SJSA1 (cell line): ENCODE measurements at regions not wholly inside any gene's neighbourhood (a gene's known extent, or its start where the extent isn't known, plus 50 kb on each side); places are given as distances from the start of the nearest gene placed in this dataset.

Source experiments
- DNase-seq, 2 experiments: peaks; one replicate each; pipeline ENCODE4 v3.0.0-alpha.2; 2015 to 2020; ENCODE audit warnings: low spot score in 2 of 2, low read depth in 1 of 2
- H3K27ac ChIP-seq: fragments of 250-450 bp; sonication (Bioruptor Pico); 2 replicates; pipeline ENCODE4 v1.5.1; 2020; ENCODE audit warnings: mild to moderate bottlenecking, moderate library complexity
- H3K27me3 ChIP-seq: fragments of 250-450 bp; sonication (Bioruptor Pico); replicated peaks from 2 replicates; pipeline ENCODE4 v1.5.1; 2020; ENCODE audit warnings: mild to moderate bottlenecking, moderate library complexity
- H3K36me3 ChIP-seq: fragments of 250-450 bp; sonication (Bioruptor Pico); 2 replicates; pipeline ENCODE4 v1.5.1; 2020; ENCODE audit warnings: mild to moderate bottlenecking
- H3K4me1 ChIP-seq: fragments of 250-450 bp; sonication (Bioruptor Pico); replicated peaks from 2 replicates; pipeline ENCODE4 v1.6.1; 2021; ENCODE audit warnings: mild to moderate bottlenecking
- H3K4me3 ChIP-seq: fragments of 250-450 bp; sonication (Bioruptor Pico); 2 replicates; pipeline ENCODE4 v1.5.1; 2020; ENCODE audit warnings: mild to moderate bottlenecking
- H3K9me3 ChIP-seq: fragments of 250-450 bp; sonication (Bioruptor Pico); replicated peaks from 2 replicates; pipeline ENCODE4 v1.5.1; 2020; ENCODE audit warnings: mild to moderate bottlenecking

DNA sequence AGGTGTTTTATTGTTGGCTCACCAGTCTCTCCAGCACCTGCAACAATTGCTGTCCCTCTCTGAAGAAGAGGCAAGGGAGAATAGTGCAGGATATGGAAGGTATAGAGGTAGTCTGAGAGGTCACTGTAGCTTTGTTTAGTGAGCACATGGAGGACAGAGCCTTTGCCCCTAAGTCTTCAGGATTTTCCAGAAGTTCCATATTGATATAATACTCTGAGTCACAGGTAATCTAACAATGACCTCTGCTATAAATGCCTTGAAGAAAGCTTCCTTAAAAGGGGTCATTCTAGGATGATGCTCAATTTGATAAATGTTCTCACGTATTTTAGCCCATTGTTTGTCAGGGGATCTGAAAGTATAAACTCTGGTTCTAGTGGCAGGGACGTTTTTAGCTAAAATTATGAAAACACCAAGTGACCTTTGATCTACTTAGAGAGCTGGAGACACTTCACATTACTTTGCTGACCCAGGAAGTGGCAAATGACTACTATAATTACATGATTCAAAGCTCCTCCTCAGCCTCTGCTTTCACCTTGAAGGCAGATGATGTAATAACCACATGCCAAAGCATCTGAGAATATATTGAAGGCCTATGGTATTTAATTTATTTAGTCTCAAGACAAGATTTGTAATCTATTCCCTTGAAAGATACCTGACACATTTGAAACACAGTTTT, 366.9 kb upstream of the NUDT12 start:
- no peaks in the 10 kb centered on the region for H3K36me3 ChIP-seq
- no peak overlapping the region for H3K4me3 ChIP-seq
- no peak overlapping the region for H3K27ac ChIP-seq
- no peaks in the 10 kb centered on the region for H3K4me1 ChIP-seq
- H3K9me3 ChIP-seq: no peaks in the 10 kb centered on the region
- no peaks in the 10 kb centered on the region; the same call in 1 of the 2 replicates for H3K27me3 ChIP-seq
- DNase-seq: no peak

DNA sequence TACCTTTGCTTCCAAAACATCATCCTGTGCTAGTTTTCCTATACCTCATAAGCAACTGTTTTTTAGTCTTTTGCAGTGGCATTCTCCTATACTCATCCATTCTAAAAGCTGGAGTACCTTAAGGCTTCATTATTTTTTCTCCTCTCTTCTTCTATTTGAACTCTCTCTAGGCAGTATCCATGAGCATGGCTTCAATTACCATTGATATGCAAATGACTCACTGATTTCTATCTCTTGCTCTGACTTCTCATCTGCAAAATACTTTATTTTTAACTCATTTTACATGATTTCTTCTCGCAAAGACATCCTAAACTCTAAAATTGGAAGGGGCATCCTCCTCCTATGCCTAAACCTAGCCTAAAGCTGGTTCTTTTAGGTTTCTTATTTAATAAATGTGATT, 365.1 kb upstream of the NUDT12 start:
- Histone ChIP-seq H3K4me1 (no peaks in the 10 kb centered on the region), H3K27ac (no peak overlapping the region), H3K36me3 (no peaks in the 10 kb centered on the region), H3K4me3 (no peak overlapping the region), H3K9me3 (no peaks in the 10 kb centered on the region), H3K27me3 (no peaks in the 10 kb centered on the region; the same call in 1 of the 2 replicates)
- DNase-seq: no peak

DNA sequence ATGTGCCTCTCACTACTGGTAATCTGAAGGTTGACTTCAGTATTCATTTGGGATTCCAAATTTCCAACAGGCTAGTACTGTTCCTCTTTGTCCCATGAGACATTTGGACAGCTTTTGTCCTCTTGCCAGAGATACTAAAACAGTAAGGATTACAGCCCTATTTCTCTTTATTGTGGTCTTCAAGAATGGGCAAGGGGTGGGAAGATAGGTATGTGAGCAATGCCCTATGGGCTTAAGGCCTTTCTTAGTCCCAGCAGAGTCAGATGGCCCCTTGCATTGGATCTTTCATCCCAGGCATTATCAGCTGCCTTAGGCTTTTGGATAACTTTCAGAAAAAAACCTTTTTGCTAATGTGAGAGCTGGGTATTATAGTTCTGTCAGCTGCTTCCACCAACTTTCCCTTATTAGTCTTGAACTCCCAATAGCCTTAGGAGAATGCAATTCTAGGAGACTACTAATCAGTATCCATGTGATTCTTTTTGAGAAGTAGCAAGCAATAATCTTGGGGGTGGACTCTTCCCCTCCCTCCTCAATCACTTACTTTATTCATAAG, 361.1 kb upstream of the NUDT12 start:
- Histone ChIP-seq H3K4me1 (no peaks in the 10 kb centered on the region), H3K4me3 (no peak overlapping the region), H3K27ac (no peak overlapping the region), H3K9me3 (no peaks in the 10 kb centered on the region), H3K27me3 (no peaks in the 10 kb centered on the region; the same call in 1 of the 2 replicates), H3K36me3 (no peaks in the 10 kb centered on the region)
- DNase-seq: no peak

DNA sequence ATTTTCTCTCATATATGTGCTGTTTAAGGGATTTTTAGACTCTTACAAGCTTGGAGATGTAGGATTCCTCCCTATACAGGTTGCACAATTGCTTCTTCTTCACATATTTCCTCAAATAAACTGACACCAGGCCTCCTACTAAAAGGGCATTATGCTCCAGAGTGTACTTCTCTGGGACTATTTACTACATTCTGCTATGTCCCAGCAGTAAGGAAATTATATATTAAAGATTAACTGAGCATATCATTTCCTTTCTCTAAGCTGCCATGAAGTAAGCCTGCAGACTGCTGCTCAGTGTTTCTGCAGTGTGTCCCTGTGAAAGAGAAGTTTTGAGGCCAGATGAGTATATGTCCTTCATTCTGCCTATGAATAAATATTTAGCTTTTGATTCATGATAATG, 356.9 kb upstream of the NUDT12 start:
- no peaks in the 10 kb centered on the region for H3K9me3 ChIP-seq
- H3K36me3 ChIP-seq: no peaks in the 10 kb centered on the region
- H3K4me3 ChIP-seq: no peak overlapping the region
- no peak overlapping the region for H3K27ac ChIP-seq
- H3K27me3 ChIP-seq: no peaks in the 10 kb centered on the region
- no peaks in the 10 kb centered on the region for H3K4me1 ChIP-seq
- no peak for DNase-seq

DNA sequence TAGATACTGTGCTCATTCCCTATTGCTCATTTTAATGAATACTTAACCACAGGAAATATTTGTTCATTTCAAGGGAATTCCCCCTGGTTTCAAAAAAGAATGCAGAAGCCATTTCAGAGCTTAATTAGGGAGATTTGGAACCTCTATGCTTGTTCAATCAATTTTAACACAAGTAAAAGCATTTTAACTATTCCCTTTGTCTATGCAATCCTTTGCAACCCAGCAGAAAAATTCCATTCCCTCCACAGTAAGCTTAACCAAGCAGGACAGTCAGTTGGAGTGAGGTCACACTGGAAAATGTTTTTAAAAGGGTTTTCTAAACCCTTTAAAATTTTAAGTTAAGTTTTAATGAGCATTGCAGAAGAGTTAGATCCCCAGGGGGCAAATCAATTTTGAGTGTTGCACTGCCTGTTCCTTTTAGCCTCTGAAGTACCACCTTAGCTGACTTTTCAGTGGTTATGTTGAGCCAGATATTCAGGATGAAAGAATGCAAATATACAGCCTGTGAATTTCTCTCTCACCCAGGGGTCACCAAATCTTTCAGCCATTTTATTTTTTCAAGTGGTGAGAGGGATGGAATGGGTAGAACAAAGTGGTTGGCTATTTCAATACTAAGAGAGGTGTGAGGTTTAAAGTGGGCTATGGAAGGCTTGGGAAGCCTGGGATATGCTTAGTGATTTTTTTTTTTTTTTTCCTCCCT, 356.2 kb upstream of the NUDT12 start:
- H3K4me1 ChIP-seq: no peaks in the 10 kb centered on the region
- no peaks in the 10 kb centered on the region for H3K36me3 ChIP-seq
- H3K9me3 ChIP-seq: no peaks in the 10 kb centered on the region
- no peak overlapping the region for H3K4me3 ChIP-seq
- no peaks in the 10 kb centered on the region for H3K27me3 ChIP-seq
- no peak overlapping the region for H3K27ac ChIP-seq
- DNase-seq: no peak

DNA sequence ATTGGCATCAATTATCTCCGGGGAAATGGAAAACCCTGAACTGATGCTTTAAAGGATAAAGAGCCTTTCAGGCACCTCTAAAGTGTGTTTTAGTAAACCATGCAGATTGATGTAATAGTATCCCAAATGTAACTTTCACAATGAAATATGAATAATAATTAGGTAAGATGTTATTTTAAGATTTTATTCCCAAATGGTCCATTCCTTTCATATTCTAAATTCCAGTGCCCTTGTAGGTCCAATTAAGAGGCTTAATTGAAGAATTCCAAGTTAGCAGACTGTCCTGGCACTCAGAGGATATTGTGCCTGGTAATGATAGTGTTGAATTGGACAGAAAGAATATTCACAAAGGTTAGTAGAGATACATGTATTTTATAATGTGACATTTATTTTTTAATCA, 352.5 kb upstream of the NUDT12 start:
- H3K27me3 ChIP-seq: no peaks in the 10 kb centered on the region
- H3K27ac ChIP-seq: no peak overlapping the region
- no peak overlapping the region for H3K4me3 ChIP-seq
- no peaks in the 10 kb centered on the region for H3K9me3 ChIP-seq
- DNase-seq: no peak
- H3K36me3 ChIP-seq: no peaks in the 10 kb centered on the region
- H3K4me1 ChIP-seq: no peaks in the 10 kb centered on the region

DNA sequence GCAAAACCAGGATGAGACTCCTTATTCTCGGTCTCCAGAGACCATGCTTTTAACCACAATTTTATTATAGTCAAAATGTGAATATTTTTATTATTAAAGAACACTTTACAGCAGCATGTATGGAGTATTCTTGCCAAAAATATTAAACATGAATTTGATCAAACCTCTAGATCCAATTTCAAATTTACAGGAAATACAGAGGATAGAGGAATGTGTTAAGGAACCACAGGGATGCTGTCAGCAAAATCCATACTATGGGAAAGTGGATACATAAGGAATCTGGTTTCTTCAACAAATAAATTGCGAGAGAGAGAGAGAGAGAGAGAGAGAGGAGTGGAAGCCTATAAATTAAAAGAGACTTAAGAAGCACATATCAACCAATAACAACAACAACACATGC, 348.2 kb upstream of the NUDT12 start:
- Histone ChIP-seq H3K9me3 (no peaks in the 10 kb centered on the region), H3K36me3 (no peaks in the 10 kb centered on the region), H3K27ac (no peak overlapping the region), H3K4me3 (no peak overlapping the region), H3K4me1 (no peaks in the 10 kb centered on the region), H3K27me3 (no peaks in the 10 kb centered on the region)
- no peak for DNase-seq

DNA sequence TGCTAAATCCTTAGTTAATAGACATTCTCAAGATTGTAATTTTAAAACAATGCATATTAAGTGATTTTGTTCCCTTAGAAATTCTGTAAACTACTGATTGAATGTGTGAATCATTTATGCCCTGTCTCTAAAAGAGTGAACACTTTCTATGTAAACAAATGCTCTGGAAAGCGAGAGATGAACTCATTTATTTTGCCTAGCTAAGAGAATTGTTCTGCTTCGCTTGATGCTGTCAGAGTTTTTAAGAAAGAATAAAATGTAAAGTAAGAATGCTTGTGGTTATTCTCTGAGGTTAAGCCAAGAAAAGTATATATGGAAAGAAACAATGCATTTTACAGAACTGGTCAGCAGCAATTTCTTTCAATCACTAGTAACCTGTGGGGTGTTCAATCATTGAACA, 347.4 kb upstream of the NUDT12 start:
- Histone ChIP-seq H3K4me1 (no peaks in the 10 kb centered on the region), H3K36me3 (no peaks in the 10 kb centered on the region), H3K4me3 (no peak overlapping the region), H3K27ac (no peak overlapping the region), H3K9me3 (no peaks in the 10 kb centered on the region), H3K27me3 (no peaks in the 10 kb centered on the region)
- DNase-seq: no peak

DNA sequence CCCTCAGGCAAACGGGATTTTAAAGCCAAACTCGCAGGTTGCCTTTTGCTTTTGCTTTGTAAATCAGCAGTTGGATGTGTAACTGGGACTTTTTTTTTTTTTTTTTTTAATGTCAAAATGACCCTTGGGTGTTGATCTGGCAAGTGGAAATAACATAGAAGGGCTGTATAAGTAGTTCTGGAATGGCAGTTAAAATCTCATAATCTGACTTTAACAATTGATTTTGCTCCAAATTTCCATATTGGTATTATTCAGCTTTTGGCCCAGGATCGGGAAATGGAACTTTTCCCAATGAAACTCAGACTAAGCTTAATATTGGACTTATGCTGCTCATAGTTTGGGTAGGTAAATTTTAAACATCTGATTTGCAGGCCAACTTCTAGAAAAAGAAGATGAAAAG, 346.8 kb upstream of the NUDT12 start:
- no peaks in the 10 kb centered on the region for H3K27me3 ChIP-seq
- H3K36me3 ChIP-seq: no peaks in the 10 kb centered on the region
- H3K27ac ChIP-seq: no peak overlapping the region
- DNase-seq: no peak
- no peak overlapping the region for H3K4me3 ChIP-seq
- no peaks in the 10 kb centered on the region for H3K9me3 ChIP-seq
- H3K4me1 ChIP-seq: no peaks in the 10 kb centered on the region

DNA sequence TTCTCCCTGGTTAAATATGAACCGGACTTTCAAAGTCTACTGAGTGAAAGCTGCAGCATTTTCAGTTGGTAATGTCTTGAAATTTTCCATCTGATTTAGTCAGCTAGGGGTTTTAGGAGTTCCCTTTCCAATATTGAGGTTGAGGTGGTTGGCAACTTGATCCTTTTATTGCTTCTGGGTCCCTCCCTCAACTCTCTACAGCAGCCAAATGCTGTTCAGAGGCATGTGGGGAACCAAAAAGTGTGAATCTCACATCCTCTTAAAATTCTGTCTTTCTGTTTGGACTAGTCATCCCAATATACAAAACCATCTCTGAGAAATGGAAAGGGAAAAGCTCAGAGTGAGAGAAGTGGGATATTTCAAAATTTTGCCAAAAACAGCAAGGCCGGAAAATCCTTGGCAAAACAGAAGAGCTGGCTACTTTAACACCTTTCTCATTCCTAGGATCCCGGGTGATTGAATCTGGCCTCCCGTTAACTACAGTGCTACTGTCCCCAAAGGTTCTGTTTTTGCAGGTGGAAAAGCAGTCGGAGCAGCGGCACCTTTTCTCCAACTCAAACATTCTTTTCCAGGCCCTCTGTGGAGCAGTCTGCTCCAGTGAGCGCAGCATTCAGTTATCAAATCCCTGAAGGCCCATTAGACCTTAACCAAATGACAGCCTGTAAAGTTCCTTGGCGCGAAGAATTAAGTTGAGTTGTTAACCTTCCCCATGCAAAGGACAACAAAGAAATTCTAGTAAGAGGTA, 345.9 kb upstream of the NUDT12 start:
- no peak for DNase-seq
- H3K27me3 ChIP-seq: no peaks in the 10 kb centered on the region
- H3K9me3 ChIP-seq: no peaks in the 10 kb centered on the region
- no peaks in the 10 kb centered on the region for H3K36me3 ChIP-seq
- H3K4me1 ChIP-seq: no peaks in the 10 kb centered on the region
- H3K4me3 ChIP-seq: no peak overlapping the region
- no peak overlapping the region for H3K27ac ChIP-seq

DNA sequence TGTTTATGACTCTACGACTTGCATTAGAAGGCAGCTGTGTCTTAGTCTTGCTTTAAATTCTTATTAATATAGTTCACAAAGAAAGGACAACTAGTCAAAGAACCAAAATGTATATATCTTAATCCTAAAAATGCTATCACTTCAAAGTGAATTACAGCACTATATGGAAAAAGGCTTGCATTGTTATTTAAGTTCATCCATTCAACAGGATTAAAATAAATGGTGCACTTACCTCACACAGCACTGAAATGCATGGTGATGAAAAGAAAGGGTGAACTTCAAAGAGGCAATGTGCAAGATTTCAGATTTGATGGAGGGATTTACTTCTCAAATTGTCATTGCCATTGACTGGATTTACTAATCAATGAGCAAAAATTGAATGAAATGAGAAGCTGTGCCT, 344.4 kb upstream of the NUDT12 start:
- DNase-seq: no peak
- Histone ChIP-seq H3K27me3 (no peaks in the 10 kb centered on the region), H3K4me3 (no peak overlapping the region), H3K36me3 (no peaks in the 10 kb centered on the region), H3K9me3 (no peaks in the 10 kb centered on the region), H3K4me1 (no peaks in the 10 kb centered on the region), H3K27ac (no peak overlapping the region)

DNA sequence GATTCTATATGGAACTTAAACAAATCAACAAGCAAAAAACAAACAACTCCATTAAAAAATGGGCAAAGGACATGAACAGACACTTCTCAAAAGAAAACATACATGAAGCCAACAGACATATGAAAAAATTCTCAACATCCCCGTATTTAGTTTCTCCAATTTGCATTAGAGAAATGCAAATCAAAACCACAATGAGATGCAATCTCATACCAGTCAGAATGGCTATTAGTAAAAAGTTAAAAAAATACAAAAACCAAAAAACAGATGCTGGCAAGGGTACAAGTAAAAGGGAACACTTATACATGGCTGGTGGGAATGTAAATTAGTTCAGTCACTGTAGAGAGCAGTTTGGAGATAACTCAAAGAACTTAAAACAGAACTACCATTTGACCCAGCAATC, 342.1 kb upstream of the NUDT12 start:
- no peak for DNase-seq
- Histone ChIP-seq H3K27me3 (no peaks in the 10 kb centered on the region), H3K4me3 (no peak overlapping the region), H3K9me3 (no peaks in the 10 kb centered on the region), H3K4me1 (no peaks in the 10 kb centered on the region), H3K27ac (no peak overlapping the region), H3K36me3 (no peaks in the 10 kb centered on the region)

DNA sequence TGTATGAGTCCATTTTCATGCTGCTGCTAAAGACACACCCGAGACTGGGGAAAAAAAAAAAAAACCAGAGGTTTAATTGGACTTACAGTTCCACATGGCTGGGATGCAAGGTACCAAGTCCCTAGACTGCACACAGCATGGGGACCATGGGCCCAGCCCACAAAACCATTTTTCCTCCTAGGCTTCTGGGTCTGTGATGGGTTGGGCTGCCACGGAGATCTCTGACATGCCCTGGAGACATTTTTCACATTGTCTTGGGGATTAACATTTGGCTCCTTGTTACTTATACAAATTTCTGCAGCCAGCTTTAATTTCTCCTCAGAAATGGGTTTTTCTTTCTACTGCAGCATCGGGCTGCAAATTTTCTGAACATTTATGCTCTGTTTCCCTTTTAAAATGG, 340.3 kb upstream of the NUDT12 start:
- no peaks in the 10 kb centered on the region for H3K9me3 ChIP-seq
- H3K27me3 ChIP-seq: no peaks in the 10 kb centered on the region
- no peaks in the 10 kb centered on the region for H3K4me1 ChIP-seq
- H3K36me3 ChIP-seq: no peaks in the 10 kb centered on the region
- H3K27ac ChIP-seq: no peak overlapping the region
- no peak overlapping the region for H3K4me3 ChIP-seq
- DNase-seq: no peak

DNA sequence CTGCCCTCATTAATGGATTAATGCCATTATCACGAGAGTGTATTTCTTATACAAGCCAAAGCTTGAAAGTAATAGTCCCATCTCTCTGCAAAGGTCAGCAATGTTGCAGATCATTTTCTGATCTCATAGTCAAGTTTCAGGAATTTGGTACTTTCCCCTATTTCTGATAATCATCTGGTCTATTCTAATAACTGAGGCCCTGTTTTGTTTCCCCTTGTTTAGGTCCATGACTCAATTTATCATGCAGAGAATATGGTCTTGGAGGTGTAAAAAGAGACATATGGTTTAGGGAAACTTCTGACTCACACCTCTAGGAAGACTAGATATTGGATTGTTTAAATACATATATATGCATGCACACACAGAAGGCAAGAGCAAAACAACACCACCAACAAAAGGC, 339.3 kb upstream of the NUDT12 start:
- Histone ChIP-seq H3K9me3 (no peaks in the 10 kb centered on the region), H3K36me3 (no peaks in the 10 kb centered on the region), H3K4me1 (no peaks in the 10 kb centered on the region), H3K27me3 (no peaks in the 10 kb centered on the region), H3K27ac (no peak overlapping the region), H3K4me3 (no peak overlapping the region)
- no peak for DNase-seq
